ENCODE measurements at regions not wholly inside any gene's neighbourhood (a gene's known extent, or its start where the extent isn't known, plus 50 kb on each side); places are given as distances from the start of the nearest gene placed in this dataset.

DNA sequence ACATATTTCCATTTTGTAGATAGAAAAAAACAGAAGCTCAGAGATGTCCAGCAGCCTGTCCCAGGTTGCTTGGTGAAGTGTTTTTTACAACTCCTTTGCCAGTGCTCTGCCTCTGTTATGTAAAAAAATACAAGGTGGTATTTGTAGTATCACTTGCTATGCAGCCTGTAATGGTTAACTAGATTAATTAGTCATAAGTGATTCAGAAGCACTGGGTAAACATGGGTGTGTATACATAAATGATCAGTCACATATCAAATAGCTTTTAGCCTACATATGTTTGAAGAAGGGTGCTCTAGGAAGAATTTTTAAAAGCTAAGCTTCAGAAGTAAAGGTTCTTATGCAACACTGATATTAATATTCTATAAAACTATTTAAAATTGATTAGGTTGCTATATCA is 70.0 kb upstream of the MAGI3 start:
- TF ChIP-seq, protein P1, sequence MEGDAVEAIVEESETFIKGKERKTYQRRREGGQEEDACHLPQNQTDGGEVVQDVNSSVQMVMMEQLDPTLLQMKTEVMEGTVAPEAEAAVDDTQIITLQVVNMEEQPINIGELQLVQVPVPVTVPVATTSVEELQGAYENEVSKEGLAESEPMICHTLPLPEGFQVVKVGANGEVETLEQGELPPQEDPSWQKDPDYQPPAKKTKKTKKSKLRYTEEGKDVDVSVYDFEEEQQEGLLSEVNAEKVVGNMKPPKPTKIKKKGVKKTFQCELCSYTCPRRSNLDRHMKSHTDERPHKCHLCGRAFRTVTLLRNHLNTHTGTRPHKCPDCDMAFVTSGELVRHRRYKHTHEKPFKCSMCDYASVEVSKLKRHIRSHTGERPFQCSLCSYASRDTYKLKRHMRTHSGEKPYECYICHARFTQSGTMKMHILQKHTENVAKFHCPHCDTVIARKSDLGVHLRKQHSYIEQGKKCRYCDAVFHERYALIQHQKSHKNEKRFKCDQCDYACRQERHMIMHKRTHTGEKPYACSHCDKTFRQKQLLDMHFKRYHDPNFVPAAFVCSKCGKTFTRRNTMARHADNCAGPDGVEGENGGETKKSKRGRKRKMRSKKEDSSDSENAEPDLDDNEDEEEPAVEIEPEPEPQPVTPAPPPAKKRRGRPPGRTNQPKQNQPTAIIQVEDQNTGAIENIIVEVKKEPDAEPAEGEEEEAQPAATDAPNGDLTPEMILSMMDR (conservative IDR thresholded peaks at IDR 0.05 in 1 of 2, IDR thresholded peaks at IDR 0.05 in 1 of 2; ENCODE audit: extremely low read depth in 1 of 2, insufficient read depth in 1 of 2, low read depth in 1 of 2, low read length in 2 of 2), result no peak
- TF ChIP-seq EZH2 (IDR thresholded peaks at IDR 0.05; ENCODE audit: borderline replicate concordance, low read length), result no peak

All from mammary epithelial cell (primary cell).